ENCODE measurements at regions not wholly inside any gene's neighbourhood (a gene's known extent, or its start where the extent isn't known, plus 50 kb on each side); places are given as distances from the start of the nearest gene placed in this dataset.

GRCh38 chr5:167763772-167764171 is 527.7 kb upstream of the WWC1 start:
- DNase-seq (ENCODE audit: low spot score): no peak

DNA sequence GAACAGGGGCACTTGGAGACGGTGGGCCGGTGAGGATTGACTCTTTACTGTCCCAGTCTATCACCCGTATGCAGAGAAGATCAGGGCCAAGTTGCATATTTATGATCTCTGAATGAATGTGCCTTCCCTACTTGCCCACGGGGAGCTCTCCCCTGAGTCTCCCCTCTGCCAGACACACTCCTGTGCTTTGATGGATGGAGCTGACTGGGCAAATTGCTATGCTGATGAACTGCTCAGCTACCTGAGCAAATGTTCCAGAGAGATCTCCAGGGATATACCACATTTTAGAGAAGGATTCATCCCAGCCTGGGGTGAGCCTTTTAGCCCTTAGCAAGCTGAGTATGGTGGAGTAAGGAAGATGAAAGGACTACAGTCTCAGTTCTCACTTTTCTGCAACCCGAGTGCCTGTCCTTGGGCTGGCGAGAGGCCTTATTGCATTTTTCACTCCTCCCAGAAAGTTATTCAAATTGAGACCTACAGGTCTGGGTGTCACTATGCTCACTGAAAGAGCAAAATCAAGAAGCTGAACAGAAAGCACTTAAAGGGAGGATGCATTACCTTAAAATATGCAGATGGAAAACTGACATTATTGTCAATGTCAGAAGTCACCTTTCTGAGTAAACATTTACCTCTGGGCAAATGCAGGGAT is 526.7 kb upstream of the WWC1 start:
- no peak for DNase-seq (ENCODE audit: low spot score)

DNA sequence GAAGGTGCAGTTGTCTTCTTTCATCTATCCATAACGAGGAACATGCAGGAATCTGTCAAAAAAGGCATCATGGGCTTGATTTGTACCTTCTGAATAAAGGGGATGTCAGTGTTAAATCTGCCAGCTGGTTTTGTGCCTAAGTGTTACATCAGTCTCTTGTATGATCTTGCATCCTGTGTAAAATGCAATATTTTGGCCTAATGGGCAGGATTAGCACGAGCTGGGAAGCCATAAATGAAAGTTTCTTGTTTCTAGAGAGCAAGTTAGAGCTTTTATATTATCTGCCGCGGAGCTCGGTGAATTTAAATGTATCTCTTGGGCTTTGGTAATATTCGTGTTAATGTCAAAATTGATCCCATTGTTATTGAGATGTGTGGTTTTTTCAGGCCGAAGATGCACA is 526.1 kb upstream of the WWC1 start:
- DNase-seq (ENCODE audit: low spot score): no peak

DNA sequence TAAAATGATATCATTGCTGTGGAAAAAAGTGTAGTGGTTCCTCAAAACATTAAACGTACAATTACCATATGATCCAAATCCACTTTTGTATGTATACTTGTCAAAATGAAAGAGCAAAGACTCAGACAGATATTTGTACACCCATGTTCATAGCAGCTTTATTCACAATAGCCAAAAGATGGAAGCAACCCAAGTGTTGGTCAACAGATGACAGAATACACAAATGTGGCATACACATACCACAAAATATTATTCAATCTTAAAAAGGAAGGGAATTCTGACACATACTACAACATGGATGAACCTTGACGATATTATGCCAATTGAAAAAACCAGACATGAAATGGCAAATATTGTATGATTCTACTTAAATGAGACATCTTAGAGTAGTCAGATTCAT is 524.5 kb upstream of the WWC1 start:
- no peak for DNase-seq (ENCODE audit: low spot score)

- no peak for DNase-seq (ENCODE audit: low spot score)
Measured at GRCh38 chr5:167767795-167768194, 523.6 kb upstream of the WWC1 start.

DNA sequence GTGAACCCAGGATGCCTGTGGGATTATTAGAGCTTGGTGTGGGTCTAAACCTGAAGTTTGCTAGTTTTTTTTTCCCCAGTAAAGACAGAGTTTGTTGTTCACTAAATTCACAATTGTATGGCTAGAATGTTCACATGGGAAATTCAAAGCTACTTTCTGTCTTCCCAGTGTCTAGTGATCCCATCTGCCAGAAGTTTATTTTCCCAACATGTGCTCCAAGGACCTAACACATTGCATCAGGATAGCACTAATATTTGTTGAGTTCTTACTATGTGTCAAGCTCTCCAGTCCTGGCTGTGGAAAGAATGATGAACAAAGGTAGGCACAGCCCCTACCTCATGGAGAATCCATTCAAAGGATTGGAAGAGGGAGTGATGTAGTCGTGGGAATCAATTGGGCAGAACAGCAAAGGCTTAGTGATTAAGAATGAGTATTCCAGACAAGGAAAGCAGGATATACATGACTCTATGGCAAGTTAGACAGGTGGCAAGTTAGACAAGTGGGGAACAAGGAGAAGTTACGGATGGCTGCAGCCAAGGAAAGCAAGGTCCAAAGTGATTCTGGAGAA is 521.5 kb upstream of the WWC1 start:
- no peak for DNase-seq (ENCODE audit: low spot score)

DNA sequence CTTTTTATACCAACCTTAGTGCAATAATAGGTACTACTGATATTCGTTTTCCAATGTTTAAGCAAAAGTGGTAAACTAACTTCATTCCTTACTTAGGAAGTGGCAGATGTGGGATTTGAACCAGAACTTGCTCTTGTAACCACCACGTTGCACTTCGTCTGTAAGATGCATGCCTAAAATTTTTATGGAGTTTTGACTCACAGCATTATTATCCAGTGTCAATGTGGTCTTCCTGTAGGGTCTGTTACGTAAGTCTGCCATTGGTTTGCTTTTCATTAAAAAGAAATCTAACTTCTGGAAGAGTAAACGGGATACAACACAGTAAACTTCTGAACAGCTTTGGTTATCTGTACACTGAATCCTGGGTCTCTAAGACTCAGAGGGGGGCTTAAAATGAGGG is 521.0 kb upstream of the WWC1 start:
- DNase-seq (ENCODE audit: low spot score): no peak

DNA sequence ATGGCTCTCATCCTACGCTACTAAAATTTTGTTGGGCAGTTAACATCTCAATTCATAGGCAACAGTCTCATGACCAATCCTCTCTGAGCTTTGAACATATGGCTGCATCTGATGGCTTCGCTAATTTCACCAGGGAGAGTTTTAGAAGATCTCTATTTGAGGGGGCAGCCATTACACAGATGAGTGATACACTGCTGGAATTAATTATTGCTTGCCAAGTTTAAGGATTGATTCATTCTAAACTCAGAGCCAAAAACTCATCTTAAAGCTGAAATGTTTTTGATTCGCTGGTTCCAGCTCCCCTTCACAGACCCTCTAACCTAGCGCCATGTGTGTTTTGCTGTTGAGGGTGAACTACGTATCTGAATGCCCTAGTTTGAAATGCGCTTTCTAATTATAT is 519.9 kb upstream of the WWC1 start:
- no peak for DNase-seq (ENCODE audit: low spot score)

DNA sequence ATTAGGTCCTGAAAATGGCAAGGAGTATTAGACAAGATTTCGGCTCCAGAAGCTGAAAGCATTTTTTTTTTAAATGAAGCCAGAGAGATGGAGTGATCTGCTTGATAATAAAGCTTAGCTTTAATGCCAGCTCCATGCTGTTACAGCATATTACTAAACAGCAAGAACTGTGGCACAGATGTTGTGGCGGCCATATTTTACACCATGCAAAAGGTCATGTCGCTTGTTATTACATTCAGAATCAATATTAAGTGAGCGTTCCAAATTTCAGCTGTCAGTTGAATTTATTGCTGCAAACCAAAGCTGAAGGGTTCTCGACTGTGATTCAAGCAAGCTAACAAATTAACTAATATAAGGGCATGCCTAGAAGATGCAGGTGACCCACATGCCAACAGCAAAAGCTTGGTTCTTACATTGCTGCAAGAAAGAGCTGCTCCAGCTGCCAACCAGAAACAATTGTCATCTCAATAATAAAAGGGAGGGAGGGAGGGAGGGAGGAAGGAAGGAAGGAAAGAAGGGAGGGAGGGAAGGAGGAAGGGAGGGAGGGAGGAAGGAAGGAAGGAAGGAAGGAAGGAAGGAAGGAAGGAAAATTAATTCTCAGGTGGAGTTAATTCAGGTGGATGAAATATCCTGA is 517.7 kb upstream of the WWC1 start:
- DNase-seq (ENCODE audit: low spot score): no peak

GRCh38 chr5:167777746-167778145 is 513.7 kb upstream of the WWC1 start:
- DNase-seq (ENCODE audit: low spot score): no peak

- DNase-seq (ENCODE audit: low spot score): no peak
Measured at GRCh38 chr5:167778228-167778627, 513.2 kb upstream of the WWC1 start.

DNA sequence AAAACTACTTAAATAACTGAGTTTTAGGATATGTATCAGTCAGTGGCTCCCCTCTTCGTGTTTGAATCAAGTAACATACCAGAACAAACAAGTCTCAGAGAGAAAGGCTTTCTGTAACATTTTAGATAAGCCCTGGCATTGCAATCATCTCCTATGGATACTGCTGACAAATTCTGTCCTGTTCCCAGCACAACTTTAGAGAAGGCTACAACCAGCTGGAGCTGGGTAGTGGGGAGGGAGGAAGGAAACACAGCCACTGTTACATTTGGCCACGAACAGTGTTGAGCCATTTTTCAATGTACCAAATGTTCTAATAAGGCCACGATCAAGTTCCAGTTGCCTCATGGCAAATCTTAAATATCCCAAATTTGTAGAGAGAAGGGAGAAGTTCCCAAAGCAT is 511.8 kb upstream of the WWC1 start:
- no peak for DNase-seq (ENCODE audit: low spot score)

- no peak for DNase-seq (ENCODE audit: low spot score)
Measured at GRCh38 chr5:167780177-167780576, 511.3 kb upstream of the WWC1 start.

GRCh38 chr5:167783145-167783817 is 508.2 kb upstream of the WWC1 start:
- DNase-seq (ENCODE audit: low spot score): no peak

GRCh38 chr5:167785106-167785505 is 506.3 kb upstream of the WWC1 start:
- DNase-seq (ENCODE audit: low spot score): no peak

DNA sequence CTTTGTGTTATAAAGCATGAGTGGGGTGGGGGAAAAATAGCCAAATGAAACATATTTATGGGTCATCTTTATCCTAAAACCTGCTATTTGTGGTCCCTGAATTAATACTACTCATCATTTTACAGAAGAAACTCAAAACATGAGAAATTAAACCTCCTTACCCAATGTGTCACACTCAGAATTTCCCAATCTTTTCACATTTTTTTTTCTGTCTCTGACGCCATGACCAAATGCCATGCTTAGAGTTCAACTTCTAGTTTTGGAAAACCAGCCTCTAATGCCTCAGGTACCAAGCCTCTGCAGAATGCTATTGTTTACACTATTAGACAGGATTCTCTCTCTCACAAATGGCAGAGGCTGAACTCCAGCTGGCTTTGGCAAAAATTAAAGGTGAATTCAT is 505.5 kb upstream of the WWC1 start:
- no peak for DNase-seq (ENCODE audit: low spot score)

DNA sequence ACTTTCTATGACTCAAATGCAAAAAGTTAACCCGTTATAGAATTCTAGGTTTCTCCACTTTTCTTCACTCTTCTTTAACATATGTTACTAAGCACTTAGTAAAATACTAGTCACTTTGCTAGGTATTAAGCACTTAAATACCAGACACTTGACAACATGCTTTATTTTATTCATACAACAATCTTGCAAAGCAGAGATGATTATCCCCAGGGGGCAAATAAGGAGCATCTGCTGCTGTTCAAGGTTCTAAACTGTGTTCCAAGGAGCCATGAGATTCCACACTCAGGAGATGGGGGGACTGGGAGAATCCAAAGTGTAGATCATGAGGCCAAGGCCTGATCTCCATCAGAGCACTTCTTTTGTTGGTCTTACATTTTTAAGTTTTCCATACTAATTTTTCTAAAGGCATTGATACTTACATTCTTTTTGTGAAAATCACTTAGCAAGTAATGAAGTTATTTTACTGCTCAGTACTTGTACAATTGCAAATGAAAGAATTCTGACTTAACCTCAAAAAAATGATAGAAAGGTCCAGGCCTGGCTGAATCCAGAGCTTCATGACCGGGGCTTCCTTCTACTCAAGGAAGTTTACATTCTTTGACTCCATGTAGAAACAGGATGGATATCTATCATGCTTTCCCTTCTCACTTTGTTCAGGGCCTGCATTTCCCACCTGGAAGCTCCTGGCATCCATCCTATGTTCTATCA is 504.4 kb upstream of the WWC1 start:
- DNase-seq (ENCODE audit: low spot score): no peak

DNA sequence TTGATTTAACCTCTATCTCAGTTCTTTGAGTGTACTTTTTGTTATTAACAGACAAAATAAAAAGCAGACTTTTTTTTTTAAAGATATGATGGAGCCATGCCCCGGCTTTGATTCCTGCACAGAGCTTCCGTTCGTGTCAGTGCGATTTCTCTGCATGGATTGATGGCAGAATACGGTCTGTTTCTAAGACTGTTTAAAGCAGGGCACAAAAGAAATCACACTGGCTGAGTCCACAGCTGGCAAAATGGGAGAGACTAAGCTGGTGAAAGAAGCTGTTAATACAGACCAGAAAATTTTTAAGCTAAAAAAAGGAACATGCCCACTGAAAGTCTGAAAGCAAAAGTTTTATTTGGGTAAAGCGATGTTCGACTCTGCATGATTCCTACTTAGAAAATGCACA is 501.4 kb upstream of the WWC1 start:
- no peak for DNase-seq (ENCODE audit: low spot score)

DNA sequence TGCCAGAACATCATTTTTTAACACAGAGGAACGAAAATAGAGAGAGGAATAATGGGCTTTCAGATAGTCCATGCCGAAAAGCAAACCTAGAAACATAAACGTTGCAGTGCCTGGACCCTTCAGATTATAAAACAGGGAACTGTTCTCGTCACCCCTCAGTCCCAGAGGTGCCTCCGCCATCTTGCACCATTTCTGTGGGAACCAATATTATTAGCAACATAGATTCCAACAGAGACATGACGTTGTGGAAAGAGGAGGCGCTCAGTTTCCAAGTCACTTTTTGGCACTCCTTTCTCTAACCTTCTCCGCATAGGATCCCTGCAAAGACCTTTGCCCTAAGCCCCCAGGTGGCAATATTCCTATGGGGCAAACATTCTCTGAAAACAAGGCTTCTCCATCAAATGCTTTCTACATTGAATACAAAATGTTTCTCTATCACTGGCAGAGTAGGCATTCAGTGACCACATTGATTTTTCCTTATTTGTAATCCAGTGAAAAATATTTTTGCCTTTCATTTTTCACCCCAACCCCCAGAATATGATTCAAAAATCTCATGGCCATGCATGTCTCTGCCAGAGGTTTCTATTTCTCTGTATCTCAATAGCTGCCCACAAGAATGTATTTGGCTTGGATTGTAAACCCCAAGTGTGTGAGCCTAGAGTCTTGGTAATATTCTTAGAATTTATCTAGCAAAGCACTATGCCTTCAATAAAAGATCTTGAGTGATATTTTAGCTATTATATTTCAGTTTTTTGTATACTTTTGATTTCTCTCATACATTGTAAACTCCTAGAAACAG is 500.8 kb upstream of the WWC1 start:
- no peak for DNase-seq (ENCODE audit: low spot score)

GRCh38 chr5:167792514-167792913 is 498.9 kb upstream of the WWC1 start:
- DNase-seq (ENCODE audit: low spot score): no peak

GRCh38 chr5:167793700-167794099 is 497.7 kb upstream of the WWC1 start:
- no peak for DNase-seq (ENCODE audit: low spot score)

GRCh38 chr5:167794121-167794520 is 497.3 kb upstream of the WWC1 start:
- no peak for DNase-seq (ENCODE audit: low spot score)

All from COLO829 (cell line).